ENCODE measurements at regions not wholly inside any gene's neighbourhood (a gene's known extent, or its start where the extent isn't known, plus 50 kb on each side); places are given as distances from the start of the nearest gene placed in this dataset.

DNA sequence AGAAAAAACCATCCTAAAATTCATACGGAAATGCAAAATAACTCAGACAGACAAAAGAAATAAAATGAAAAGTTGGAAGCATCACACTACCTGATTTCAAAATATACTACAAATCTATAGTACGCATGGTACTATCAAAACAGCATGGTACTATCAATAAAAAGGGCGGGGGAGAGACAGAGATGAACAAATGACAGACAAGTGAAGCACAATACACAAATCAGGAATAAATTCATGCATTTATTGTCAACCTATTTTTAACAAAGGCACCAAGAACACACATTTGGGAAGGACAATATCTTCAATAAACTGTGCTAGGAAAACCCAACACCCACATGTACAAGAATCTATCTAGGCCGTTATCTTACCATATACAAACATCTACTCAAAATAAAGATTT is 207.4 kb upstream of the WSB1 start:
- TF ChIP-seq, protein P1, sequence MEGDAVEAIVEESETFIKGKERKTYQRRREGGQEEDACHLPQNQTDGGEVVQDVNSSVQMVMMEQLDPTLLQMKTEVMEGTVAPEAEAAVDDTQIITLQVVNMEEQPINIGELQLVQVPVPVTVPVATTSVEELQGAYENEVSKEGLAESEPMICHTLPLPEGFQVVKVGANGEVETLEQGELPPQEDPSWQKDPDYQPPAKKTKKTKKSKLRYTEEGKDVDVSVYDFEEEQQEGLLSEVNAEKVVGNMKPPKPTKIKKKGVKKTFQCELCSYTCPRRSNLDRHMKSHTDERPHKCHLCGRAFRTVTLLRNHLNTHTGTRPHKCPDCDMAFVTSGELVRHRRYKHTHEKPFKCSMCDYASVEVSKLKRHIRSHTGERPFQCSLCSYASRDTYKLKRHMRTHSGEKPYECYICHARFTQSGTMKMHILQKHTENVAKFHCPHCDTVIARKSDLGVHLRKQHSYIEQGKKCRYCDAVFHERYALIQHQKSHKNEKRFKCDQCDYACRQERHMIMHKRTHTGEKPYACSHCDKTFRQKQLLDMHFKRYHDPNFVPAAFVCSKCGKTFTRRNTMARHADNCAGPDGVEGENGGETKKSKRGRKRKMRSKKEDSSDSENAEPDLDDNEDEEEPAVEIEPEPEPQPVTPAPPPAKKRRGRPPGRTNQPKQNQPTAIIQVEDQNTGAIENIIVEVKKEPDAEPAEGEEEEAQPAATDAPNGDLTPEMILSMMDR (IDR thresholded peaks at IDR 0.05; ENCODE audit: poor library complexity, severe bottlenecking): no peak
- TF ChIP-seq EZH2 (IDR thresholded peaks at IDR 0.05; ENCODE audit: borderline replicate concordance, insufficient read depth, low read length, poor library complexity, severe bottlenecking) (no peak), POLR2AphosphoS5 (IDR thresholded peaks at IDR 0.05) (no peak), TAF1 (IDR thresholded peaks at IDR 0.05; ENCODE audit: low read depth) (no peak), RAD21 (conservative IDR thresholded peaks at IDR 0.05) (no peak), EP300 (conservative IDR thresholded peaks at IDR 0.05; ENCODE audit: poor library complexity, severe bottlenecking) (no peak), MXI1 (conservative IDR thresholded peaks at IDR 0.05; ENCODE audit: poor library complexity, severe bottlenecking) (no peak), SMC3 (conservative IDR thresholded peaks at IDR 0.05; ENCODE audit: poor library complexity) (no peak)
- TF ChIP-seq, protein P2, sequence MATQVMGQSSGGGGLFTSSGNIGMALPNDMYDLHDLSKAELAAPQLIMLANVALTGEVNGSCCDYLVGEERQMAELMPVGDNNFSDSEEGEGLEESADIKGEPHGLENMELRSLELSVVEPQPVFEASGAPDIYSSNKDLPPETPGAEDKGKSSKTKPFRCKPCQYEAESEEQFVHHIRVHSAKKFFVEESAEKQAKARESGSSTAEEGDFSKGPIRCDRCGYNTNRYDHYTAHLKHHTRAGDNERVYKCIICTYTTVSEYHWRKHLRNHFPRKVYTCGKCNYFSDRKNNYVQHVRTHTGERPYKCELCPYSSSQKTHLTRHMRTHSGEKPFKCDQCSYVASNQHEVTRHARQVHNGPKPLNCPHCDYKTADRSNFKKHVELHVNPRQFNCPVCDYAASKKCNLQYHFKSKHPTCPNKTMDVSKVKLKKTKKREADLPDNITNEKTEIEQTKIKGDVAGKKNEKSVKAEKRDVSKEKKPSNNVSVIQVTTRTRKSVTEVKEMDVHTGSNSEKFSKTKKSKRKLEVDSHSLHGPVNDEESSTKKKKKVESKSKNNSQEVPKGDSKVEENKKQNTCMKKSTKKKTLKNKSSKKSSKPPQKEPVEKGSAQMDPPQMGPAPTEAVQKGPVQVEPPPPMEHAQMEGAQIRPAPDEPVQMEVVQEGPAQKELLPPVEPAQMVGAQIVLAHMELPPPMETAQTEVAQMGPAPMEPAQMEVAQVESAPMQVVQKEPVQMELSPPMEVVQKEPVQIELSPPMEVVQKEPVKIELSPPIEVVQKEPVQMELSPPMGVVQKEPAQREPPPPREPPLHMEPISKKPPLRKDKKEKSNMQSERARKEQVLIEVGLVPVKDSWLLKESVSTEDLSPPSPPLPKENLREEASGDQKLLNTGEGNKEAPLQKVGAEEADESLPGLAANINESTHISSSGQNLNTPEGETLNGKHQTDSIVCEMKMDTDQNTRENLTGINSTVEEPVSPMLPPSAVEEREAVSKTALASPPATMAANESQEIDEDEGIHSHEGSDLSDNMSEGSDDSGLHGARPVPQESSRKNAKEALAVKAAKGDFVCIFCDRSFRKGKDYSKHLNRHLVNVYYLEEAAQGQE (IDR thresholded peaks at IDR 0.05; ENCODE audit: borderline replicate concordance): no peak

Data from neural cell (in vitro differentiated cells).